HEK293T (cell line): ENCODE measurements at regions not wholly inside any gene's neighbourhood (a gene's known extent, or its start where the extent isn't known, plus 50 kb on each side); places are given as distances from the start of the nearest gene placed in this dataset.

Experiments
- CTCF ChIA-PET: fragments of 350-600 bp; formaldehyde crosslinking; extraction: SDS; loops from one replicate; lab custom pipeline; 2021; ENCODE audit warnings: antibody characterized with exemption, inconsistent platforms; lab: Yijun Ruan, JAX
- POLR2A ChIA-PET: fragments of 350-600 bp; formaldehyde crosslinking; extraction: SDS; loops from one replicate; lab custom pipeline; 2020; ENCODE audit warnings: antibody characterized with exemption, inconsistent platforms; lab: Yijun Ruan, JAX
- DNase-seq: peaks from one replicate; pipeline ENCODE4 v3.0.0; 2012; ENCODE audit warnings: mixed read lengths; ENCODE audit errors: extremely low spot score
- ARNT ChIP-seq: fragments of 450-650 bp; IDR thresholded peaks from 2 replicates; pipeline ENCODE4 v1.6.1; 2017; ENCODE audit warnings: mild to moderate bottlenecking
- BHLHE40 ChIP-seq: fragments of 450-650 bp; IDR thresholded peaks from 2 replicates; pipeline ENCODE4 v1.6.1; 2016; ENCODE audit warnings: mild to moderate bottlenecking, moderate library complexity, borderline replicate concordance
- CTBP1 ChIP-seq: fragments of 450-650 bp; IDR thresholded peaks from 2 replicates; pipeline ENCODE4 v1.6.1; 2016; ENCODE audit warnings: borderline replicate concordance
- ELF4 ChIP-seq: fragments of 450-650 bp; IDR thresholded peaks from 2 replicates; pipeline ENCODE4 v1.6.1; 2017; ENCODE audit warnings: antibody characterized with exemption
- FOXA1 ChIP-seq: fragments of 450-650 bp; IDR thresholded peaks from 2 replicates; pipeline ENCODE4 v1.6.1; 2016; ENCODE audit warnings: mild to moderate bottlenecking
- FOXK2 ChIP-seq: fragments of 450-650 bp; IDR thresholded peaks from 2 replicates; pipeline ENCODE4 v1.6.1; 2016; ENCODE audit warnings: mild to moderate bottlenecking
- FOXM1 ChIP-seq: fragments of 450-650 bp; IDR thresholded peaks from 2 replicates; pipeline ENCODE4 v1.6.1; 2017; ENCODE audit warnings: mild to moderate bottlenecking, borderline replicate concordance
- HDGF ChIP-seq: fragments of 450-650 bp; IDR thresholded peaks from 2 replicates; pipeline ENCODE4 v1.6.1; 2017; ENCODE audit warnings: antibody characterized with exemption, borderline replicate concordance
- L3MBTL2 ChIP-seq: fragments of 450-650 bp; conservative IDR thresholded peaks from 2 replicates; pipeline ENCODE4 v1.6.1; 2016; ENCODE audit warnings: mild to moderate bottlenecking
- LEF1 ChIP-seq: fragments of 450-650 bp; IDR thresholded peaks from 2 replicates; pipeline ENCODE4 v1.6.1; 2017; ENCODE audit warnings: mild to moderate bottlenecking, borderline replicate concordance
- NFRKB ChIP-seq: fragments of 450-650 bp; IDR thresholded peaks from 2 replicates; pipeline ENCODE4 v1.6.1; 2016; ENCODE audit warnings: mild to moderate bottlenecking, moderate library complexity
- PKNOX1 ChIP-seq: fragments of 450-650 bp; IDR thresholded peaks from 2 replicates; pipeline ENCODE4 v1.6.1; 2016
- SP1 ChIP-seq: fragments of 450-650 bp; IDR thresholded peaks from 2 replicates; pipeline ENCODE4 v1.6.1; 2017
- SUZ12 ChIP-seq: fragments of 450-650 bp; IDR thresholded peaks from 2 replicates; pipeline ENCODE4 v1.6.1; 2016; ENCODE audit warnings: mild to moderate bottlenecking
- TARDBP ChIP-seq: fragments of 450-650 bp; IDR thresholded peaks from 2 replicates; pipeline ENCODE4 v1.6.1; 2016
- ZNF384 ChIP-seq: fragments of 450-650 bp; IDR thresholded peaks from 2 replicates; pipeline ENCODE4 v1.6.1; 2016

DNA sequence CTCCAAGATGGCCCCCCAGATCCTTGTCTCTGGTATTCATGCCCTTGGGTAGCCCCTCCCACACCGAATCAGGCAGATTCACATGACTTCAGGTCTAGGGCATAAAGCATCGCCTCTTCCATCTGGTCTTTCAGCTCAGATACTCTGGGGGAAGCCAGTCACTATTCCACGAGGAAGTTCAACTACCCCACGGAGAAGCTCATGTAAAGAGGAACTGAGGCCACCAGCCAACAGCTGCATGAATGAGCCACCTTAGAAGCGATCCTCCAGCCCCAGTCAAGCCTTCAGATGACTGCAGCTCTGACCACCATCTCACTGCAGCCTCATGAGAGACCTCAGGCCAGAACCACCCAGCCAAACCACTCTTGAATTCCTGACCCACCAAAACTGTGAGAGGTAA is 54.1 kb downstream of the SOCS3 start:
- POLR2A ChIA-PET, result no interaction called here
- CTCF ChIA-PET, result no interaction called here
- DNase-seq, result no peak
- TF ChIP-seq ZNF384 (no peak), FOXM1 (no peak), TARDBP (no peak), ELF4 (no peak)

DNA sequence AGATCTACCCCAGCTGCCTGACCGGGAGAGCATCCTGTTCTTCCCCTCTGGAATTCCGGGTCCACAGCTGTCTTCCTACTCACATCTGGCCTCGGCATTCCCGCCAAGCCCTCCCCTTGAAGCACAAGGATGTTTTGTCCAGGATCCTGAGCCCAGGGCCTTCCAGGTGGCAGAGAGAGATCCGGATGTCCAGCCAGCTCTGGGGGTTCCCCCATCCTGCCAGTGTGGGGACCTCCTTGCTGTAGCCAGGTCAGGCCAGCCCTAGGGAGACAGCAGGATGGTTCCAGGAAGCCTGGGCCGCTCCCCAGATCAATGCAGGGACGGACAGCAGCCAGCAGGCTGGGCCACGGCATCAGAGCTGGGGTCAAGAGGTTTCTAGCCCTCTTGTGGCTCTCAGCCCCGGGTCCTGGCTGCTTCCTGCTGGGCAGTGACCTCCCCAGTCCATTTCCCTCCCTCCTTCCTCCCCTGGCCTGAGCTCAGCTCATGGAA is 55.3 kb downstream of the SOCS3 start:
- ChIA-PET CTCF (no interaction called here), POLR2A (no interaction called here)
- DNase-seq, result no peak
- no peak for TF ChIP-seq FOXA1
- TF ChIP-seq CTBP1, result no peak

GRCh38 chr17:78302478-78302877 is 57.4 kb downstream of the SOCS3 start:
- no peak for DNase-seq
- ChIA-PET CTCF (interaction anchor here (0.9 kb wide), 1 partner anchor 58 kb away, joined by 3 read pairs; no protein-coding TSS in a partner anchor), POLR2A (no interaction called here)
- TF ChIP-seq ZNF384 (no peak), SUZ12 (no peak), FOXM1 (no peak), L3MBTL2 (no peak), SP1 (no peak), ARNT (no peak), FOXK2 (no peak), CTBP1 (no peak), NFRKB (no peak), TARDBP (no peak), PKNOX1 (no peak), ELF4 (no peak), BHLHE40 (no peak), LEF1 (no peak)

DNA sequence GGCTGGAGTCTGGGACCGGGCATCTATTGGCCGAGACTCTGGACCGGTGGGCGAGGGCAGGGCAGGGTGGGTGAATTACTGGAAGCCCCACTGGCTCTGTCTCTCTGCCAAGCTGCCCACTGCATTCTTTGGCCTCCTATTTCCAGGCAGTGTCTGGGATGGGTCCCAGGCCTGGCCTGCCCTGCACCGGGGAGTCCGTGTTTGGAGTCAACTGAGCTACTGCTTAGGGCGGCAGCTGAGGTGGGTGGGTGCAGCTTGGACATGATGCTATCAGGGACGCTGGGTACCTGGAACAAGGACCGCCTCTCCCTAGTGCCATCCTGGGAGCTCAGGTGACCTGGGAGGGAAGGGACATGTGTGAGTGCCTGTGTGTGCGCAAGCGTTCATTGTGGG is 58.1 kb downstream of the SOCS3 start:
- ChIA-PET CTCF (interaction anchor here (0.9 kb wide), 1 partner anchor 59 kb away, joined by 3 read pairs; no protein-coding TSS in a partner anchor), POLR2A (no interaction called here)
- TF ChIP-seq PKNOX1, result no peak
- DNase-seq, result no peak

DNA sequence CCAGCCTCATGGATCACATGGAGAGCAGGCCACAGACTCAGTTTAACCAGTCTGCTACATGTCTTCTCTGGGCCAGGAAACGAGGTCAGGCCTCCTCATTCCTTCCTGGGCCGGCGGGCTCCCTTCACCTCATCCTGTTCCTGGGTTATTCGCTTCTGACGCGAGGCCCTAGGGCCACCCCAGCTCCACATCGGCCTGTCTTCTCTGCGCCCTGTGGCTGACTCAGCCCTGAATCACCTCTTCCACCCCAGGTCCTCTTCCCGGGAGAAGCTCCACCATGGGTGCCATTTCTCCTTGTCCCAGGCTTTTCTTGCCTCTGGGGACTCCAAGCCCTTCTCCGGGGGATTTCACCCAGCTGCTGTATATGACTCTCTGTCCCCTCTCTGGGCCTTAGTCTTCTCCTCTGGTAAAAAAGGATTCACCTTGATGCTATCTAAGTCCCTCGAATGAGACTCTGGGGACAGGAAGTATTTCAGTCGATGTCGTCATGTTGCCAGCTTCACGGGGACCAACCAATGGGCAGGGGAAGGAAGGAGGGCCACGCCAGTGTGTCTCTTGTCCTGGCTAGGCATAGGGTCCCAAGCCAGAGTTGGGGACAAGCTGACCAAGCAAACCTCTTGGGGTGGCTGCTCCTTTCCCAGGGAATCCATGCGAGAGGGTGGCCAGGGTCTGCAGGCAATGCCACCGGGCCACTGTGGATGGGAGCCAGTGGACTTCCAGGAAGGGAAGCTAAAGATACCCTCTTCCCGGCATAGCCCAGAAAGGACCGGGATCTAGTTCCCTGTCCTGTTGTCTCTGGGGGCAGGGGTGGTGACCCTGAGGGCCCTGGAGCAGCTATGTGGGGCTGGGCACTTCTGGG is 58.7 kb downstream of the SOCS3 start:
- POLR2A ChIA-PET, result interaction anchor here (1.1 kb wide), 1 partner anchor 47 kb away, joined by 3 read pairs; no protein-coding TSS in a partner anchor
- no peak for DNase-seq
- TF ChIP-seq FOXA1, result no peak
- no peak for TF ChIP-seq LEF1
- no peak for TF ChIP-seq NFRKB
- no peak for TF ChIP-seq BHLHE40
- CTCF ChIA-PET, result no interaction called here

DNA sequence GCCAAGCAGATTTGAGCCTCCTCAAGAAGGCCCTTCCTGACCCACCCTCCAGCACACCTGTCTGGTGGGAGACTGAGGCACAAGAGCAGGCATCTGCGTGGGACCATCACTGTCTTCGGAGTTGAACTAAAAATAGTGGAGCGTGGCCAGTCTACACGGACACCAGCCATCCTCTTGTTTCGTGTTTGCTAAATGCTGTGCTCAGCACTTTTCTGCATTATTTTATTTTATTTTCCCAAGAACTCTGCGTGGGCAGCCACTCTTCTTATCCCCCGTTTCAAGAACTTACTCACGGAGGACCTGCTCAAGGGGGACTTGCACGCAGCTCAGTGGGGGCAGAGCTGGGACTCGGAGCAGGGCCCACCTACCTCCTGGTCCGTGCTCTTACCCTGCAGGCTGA is 60.8 kb downstream of the SOCS3 start:
- ChIA-PET POLR2A (interaction anchor here (0.8 kb wide), 1 partner anchor 47 kb away, joined by 3 read pairs; no protein-coding TSS in a partner anchor), CTCF (interaction anchor here (0.6 kb wide), 1 partner anchor 278 kb away, joined by 6 read pairs; the partner anchor contains the start of gene DNAH17)
- no peak for DNase-seq
- TF ChIP-seq FOXM1, result no peak

GRCh38 chr17:78294776-78295175 is 63.3 kb downstream of the TMEM235 start:
- DNase-seq, result no peak
- ChIA-PET POLR2A (no interaction called here), CTCF (no interaction called here)
- TF ChIP-seq SP1 (no peak), NFRKB (no peak), BHLHE40 (no peak), CTBP1 (no peak), FOXM1 (no peak), TARDBP (no peak), PKNOX1 (no peak), FOXK2 (no peak), HDGF (no peak), ARNT (no peak), ELF4 (no peak), SUZ12 (no peak)
